NT2/D1 (cell line): ENCODE measurements at regions not wholly inside any gene's neighbourhood (a gene's known extent, or its start where the extent isn't known, plus 50 kb on each side); places are given as distances from the start of the nearest gene placed in this dataset.

ENCODE experiments used
- YY1 ChIP-seq: IDR thresholded peaks from 2 replicates; pipeline ENCODE4 v1.6.1; 2011; ENCODE audit not compliant: insufficient read length, insufficient read depth
- ZNF274 ChIP-seq: IDR thresholded peaks from 2 replicates; pipeline ENCODE4 v1.6.1; 2011; ENCODE audit warnings: mild to moderate bottlenecking, low read depth, low read length

DNA sequence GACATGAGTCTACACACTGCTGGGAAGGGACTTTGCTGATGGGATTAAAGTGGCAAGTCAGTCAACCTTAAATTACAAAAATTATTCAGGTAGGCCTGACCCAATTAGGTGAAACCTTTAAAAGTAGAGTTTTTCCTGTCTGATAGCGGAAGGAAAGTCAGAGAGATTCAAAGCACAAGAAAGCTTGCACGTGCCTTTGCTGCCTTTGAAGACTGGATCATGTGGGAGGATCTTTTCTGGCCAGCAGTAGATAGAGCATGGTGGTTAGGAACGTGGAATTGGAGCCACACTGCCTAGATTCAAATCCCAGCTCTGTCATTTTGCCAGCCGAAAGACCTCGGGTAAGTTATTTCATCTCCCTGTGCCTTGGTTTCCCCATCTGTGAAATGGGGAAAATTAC lies 265.8 kb upstream of the PROK2 start:
- no peak for TF ChIP-seq YY1
- TF ChIP-seq ZNF274, result no peak
